ENCODE measurements at regions not wholly inside any gene's neighbourhood (a gene's known extent, or its start where the extent isn't known, plus 50 kb on each side); places are given as distances from the start of the nearest gene placed in this dataset.

DNA sequence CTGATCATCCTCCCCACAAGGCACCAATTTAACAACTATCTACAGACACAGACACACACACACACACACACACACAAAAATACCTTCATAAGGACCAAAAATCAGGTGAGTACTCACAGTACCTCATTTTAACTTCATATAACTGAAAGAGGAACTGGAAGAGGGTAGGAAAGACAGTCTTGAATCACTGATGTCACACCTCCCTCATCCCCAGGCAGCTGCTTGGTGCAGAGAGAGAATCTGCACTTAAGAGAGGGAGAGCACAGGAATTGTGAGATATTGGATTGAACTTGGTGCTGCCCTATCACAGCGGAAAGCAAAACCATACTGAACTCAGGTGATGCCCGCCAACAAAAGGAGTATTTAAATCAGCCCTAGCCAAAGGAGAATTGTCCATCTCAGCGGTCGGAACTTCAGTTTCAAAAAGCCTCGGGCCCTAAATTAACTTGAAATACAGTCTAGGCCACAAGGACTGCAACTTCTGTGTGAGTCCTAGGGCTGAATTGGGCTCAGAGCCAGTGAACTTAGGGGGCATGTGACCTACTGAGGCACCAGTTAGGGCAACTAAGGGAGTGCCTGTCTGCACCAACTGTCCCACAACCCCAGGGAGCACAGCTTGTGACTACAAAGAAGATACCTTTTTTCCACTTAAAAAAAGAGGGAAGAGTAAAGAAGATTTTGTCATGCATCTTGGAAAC is 211.1 kb downstream of the LRATD1 start:
- no peak for TF ChIP-seq ZNF521 (tag by site-specific recombination; IDR thresholded peaks at IDR 0.05)
- TF ChIP-seq, protein P1, sequence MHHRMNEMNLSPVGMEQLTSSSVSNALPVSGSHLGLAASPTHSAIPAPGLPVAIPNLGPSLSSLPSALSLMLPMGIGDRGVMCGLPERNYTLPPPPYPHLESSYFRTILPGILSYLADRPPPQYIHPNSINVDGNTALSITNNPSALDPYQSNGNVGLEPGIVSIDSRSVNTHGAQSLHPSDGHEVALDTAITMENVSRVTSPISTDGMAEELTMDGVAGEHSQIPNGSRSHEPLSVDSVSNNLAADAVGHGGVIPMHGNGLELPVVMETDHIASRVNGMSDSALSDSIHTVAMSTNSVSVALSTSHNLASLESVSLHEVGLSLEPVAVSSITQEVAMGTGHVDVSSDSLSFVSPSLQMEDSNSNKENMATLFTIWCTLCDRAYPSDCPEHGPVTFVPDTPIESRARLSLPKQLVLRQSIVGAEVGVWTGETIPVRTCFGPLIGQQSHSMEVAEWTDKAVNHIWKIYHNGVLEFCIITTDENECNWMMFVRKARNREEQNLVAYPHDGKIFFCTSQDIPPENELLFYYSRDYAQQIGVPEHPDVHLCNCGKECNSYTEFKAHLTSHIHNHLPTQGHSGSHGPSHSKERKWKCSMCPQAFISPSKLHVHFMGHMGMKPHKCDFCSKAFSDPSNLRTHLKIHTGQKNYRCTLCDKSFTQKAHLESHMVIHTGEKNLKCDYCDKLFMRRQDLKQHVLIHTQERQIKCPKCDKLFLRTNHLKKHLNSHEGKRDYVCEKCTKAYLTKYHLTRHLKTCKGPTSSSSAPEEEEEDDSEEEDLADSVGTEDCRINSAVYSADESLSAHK (tag by site-specific recombination; IDR thresholded peaks at IDR 0.05), result no peak
- TF ChIP-seq ZNF394 (tag by site-specific recombination; IDR thresholded peaks at IDR 0.05; ENCODE audit: borderline replicate concordance), result no peak
- no peak for TF ChIP-seq ZNF704 (tag by site-specific recombination; IDR thresholded peaks at IDR 0.05)
- no peak for TF ChIP-seq ZBTB7A (tag by site-specific recombination; IDR thresholded peaks at IDR 0.05; ENCODE audit: low read depth)
- no peak for TF ChIP-seq ZFP37 (tag by site-specific recombination; IDR thresholded peaks at IDR 0.05)
- no peak for TF ChIP-seq ZNF266 (tag by site-specific recombination; IDR thresholded peaks at IDR 0.05; ENCODE audit: low read depth)
- no peak for TF ChIP-seq ZFP69B (tag by site-specific recombination; IDR thresholded peaks at IDR 0.05)
- TF ChIP-seq MZF1 (tag by site-specific recombination; IDR thresholded peaks at IDR 0.05; ENCODE audit: borderline replicate concordance), result no peak
- TF ChIP-seq ZNF362 (tag by site-specific recombination; IDR thresholded peaks at IDR 0.05), result no peak
- no peak for TF ChIP-seq ZNF701 (tag by site-specific recombination; IDR thresholded peaks at IDR 0.05)
- TF ChIP-seq ZNF768 (tag by site-specific recombination; IDR thresholded peaks at IDR 0.05), result no peak
- TF ChIP-seq ZNF623 (tag by site-specific recombination; IDR thresholded peaks at IDR 0.05), result no peak
- no peak for TF ChIP-seq ZBTB17 (tag by site-specific recombination; IDR thresholded peaks at IDR 0.05)
- no peak for TF ChIP-seq ZNF311 (tag by site-specific recombination; IDR thresholded peaks at IDR 0.05; ENCODE audit: borderline replicate concordance)
- TF ChIP-seq CTCF (tag by site-specific recombination; IDR thresholded peaks at IDR 0.05), result no peak
- Histone ChIP-seq H3K4me3 (ENCODE audit: low read depth, low read length) (no peak overlapping the region), H3K4me1 (ENCODE audit: control insufficient read depth, insufficient read depth, low read length) (no peaks in the 10 kb centered on the region), H3K36me3 (ENCODE audit: control insufficient read depth in 2 of 2, insufficient read depth in 1 of 2, low read length in 2 of 2) (no peaks in the 10 kb centered on the region), H3K27ac (ENCODE audit: extremely low read depth, low read depth, low read length) (no peak overlapping the region), H3K9me3 (ENCODE audit: control insufficient read depth, insufficient read depth, low read depth, low read length) (no peaks in the 10 kb centered on the region)
- ChIA-PET CTCF (no interaction called here), POLR2A (no interaction called here)

- no peak for TF ChIP-seq ZNF677 (tag by site-specific recombination; IDR thresholded peaks at IDR 0.05)
- no peak for TF ChIP-seq KLF7 (tag by site-specific recombination; IDR thresholded peaks at IDR 0.05; ENCODE audit: borderline replicate concordance)
- no peak for TF ChIP-seq ZNF350 (tag by site-specific recombination; IDR thresholded peaks at IDR 0.05)
- no peak for TF ChIP-seq PRDM1 (tag by site-specific recombination; IDR thresholded peaks at IDR 0.05)
- TF ChIP-seq ZNF670 (tag by site-specific recombination; IDR thresholded peaks at IDR 0.05; ENCODE audit: low read depth), result no peak
- TF ChIP-seq ZNF580 (tag by site-specific recombination; IDR thresholded peaks at IDR 0.05), result no peak
- TF ChIP-seq ZNF585B (tag by site-specific recombination; IDR thresholded peaks at IDR 0.05), result no peak
- no peak for TF ChIP-seq ZNF660 (tag by site-specific recombination; IDR thresholded peaks at IDR 0.05)
- TF ChIP-seq ZNF654 (tag by site-specific recombination; IDR thresholded peaks at IDR 0.05; ENCODE audit: low read depth), result no peak
- no peak for TF ChIP-seq HOXC10 (CRISPR knock-in tag; IDR thresholded peaks at IDR 0.05)
- no peak for TF ChIP-seq ZNF707 (tag by site-specific recombination; IDR thresholded peaks at IDR 0.05)
- no peak for TF ChIP-seq ZNF792 (tag by site-specific recombination; IDR thresholded peaks at IDR 0.05)
- ChIA-PET POLR2A (no interaction called here), CTCF (no interaction called here)
- no peaks in the 10 kb centered on the region for H3K36me3 ChIP-seq (ENCODE audit: control insufficient read depth in 2 of 2, insufficient read depth in 1 of 2, low read length in 2 of 2)
- no peak overlapping the region for H3K4me3 ChIP-seq (ENCODE audit: low read depth, low read length)
- H3K4me1 ChIP-seq (ENCODE audit: control insufficient read depth, insufficient read depth, low read length), result no peaks in the 10 kb centered on the region
- no peaks in the 10 kb centered on the region for H3K9me3 ChIP-seq (ENCODE audit: control insufficient read depth, insufficient read depth, low read depth, low read length)
- no peak overlapping the region for H3K27ac ChIP-seq (ENCODE audit: extremely low read depth, low read depth, low read length)
Observed at GRCh38 chr2:14855751-14856150, 223.2 kb downstream of the LRATD1 start.

All from HEK293 (cell line).